Stimulated activated CD8-positive, alpha-beta memory T cell treated with anti-CD3 and anti-CD28 coated beads, Interleukin-7, amount 100 ng/mL, for 1 hour (primary cell): ENCODE measurements at regions not wholly inside any gene's neighbourhood (a gene's known extent, or its start where the extent isn't known, plus 50 kb on each side); places are given as distances from the start of the nearest gene placed in this dataset.

Experiments used
- DNase-seq, 2 donors: peaks; one replicate each; pipeline ENCODE4 v3.0.0-alpha.2; 2020; ENCODE audit warnings: low read depth in 2 of 2

GRCh38 chr2:8268172-8268783 is 413.6 kb upstream of the ID2 start:
- no peak for DNase-seq

GRCh38 chr2:8270699-8271098 is 411.2 kb upstream of the ID2 start:
- DNase-seq = no peak

- DNase-seq = no peak
Measured at GRCh38 chr2:8271461-8271860, 410.4 kb upstream of the ID2 start.

GRCh38 chr2:8276026-8276425 is 405.8 kb upstream of the ID2 start:
- DNase-seq = no peak

- no peak for DNase-seq
Measured at GRCh38 chr2:8277921-8278571, 403.8 kb upstream of the ID2 start.

GRCh38 chr2:8278709-8279354 is 403.0 kb upstream of the ID2 start:
- DNase-seq = no peak

GRCh38 chr2:8279506-8279905 is 402.4 kb upstream of the ID2 start:
- no peak for DNase-seq

GRCh38 chr2:8281234-8281633 is 400.6 kb upstream of the ID2 start:
- no peak for DNase-seq

- no peak for DNase-seq
Measured at GRCh38 chr2:8281950-8282857, 399.7 kb upstream of the ID2 start.

- no peak for DNase-seq
Measured at GRCh38 chr2:8282858-8283252, 399.0 kb upstream of the ID2 start.

- DNase-seq = no peak
Measured at GRCh38 chr2:8285081-8285480, 396.8 kb upstream of the ID2 start.

GRCh38 chr2:8285898-8286297 is 396.0 kb upstream of the ID2 start:
- no peak for DNase-seq

GRCh38 chr2:8288206-8288605 is 393.6 kb upstream of the ID2 start:
- DNase-seq = no peak

- no peak for DNase-seq
Measured at GRCh38 chr2:8289111-8289510, 392.7 kb upstream of the ID2 start.

GRCh38 chr2:8290771-8291352 is 391.0 kb upstream of the ID2 start:
- DNase-seq = no peak

GRCh38 chr2:8296306-8296705 is 385.6 kb upstream of the ID2 start:
- no peak for DNase-seq

GRCh38 chr2:8297376-8298231 is 384.3 kb upstream of the ID2 start:
- DNase-seq = no peak

GRCh38 chr2:8298783-8299182 is 383.1 kb upstream of the ID2 start:
- DNase-seq = no peak

- no peak for DNase-seq
Measured at GRCh38 chr2:8300216-8300615, 381.6 kb upstream of the ID2 start.

GRCh38 chr2:8300905-8301304 is 381.0 kb upstream of the ID2 start:
- no peak for DNase-seq

- DNase-seq = peak; percentile 46 to 59
Measured at GRCh38 chr2:8303322-8303832, 378.5 kb upstream of the ID2 start.
